CD1c-positive myeloid dendritic cell (primary cell): ENCODE measurements at regions not wholly inside any gene's neighbourhood (a gene's known extent, or its start where the extent isn't known, plus 50 kb on each side); places are given as distances from the start of the nearest gene placed in this dataset.

Experiments used
- DNase-seq: peaks from one replicate; pipeline ENCODE4 v3.0.0-alpha.2; 2016; ENCODE audit errors: extremely low spot score

DNA sequence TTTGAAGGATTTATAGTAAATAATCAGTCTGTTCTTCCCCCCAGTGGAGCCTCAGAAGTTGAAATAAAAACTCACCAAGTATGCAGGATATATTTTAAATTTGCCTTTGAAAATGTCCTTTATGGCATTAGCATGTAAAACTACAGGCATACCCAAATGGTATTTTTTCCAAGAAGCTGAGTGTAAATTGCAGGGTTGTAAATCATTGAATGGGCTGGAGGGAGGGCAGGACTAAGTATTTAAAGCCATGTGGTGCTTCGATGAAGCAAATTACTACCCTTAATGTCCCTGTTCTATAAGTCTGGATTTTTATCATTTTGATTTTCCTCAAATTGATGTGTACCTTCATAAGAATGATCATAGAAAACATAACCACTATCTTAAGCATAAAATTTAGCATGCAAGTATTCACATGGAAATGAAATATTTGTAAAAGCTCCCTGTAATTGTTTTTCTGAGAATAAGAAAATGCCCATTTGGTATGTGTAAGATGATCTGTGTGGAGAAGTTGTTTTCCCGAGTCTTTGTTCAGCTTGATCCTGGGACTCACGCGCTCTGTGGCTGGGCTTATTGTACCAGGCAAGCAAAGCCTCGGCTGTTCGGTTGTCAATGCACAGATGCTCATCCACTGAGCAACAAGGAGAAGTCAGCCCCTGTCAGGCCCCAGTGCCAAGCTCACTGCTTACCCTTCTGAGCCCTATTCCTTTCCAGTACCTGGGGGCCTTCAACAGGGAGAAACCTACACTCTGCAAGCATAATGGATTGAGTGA lies 66.7 kb downstream of the CD164 start:
- no peak for DNase-seq

DNA sequence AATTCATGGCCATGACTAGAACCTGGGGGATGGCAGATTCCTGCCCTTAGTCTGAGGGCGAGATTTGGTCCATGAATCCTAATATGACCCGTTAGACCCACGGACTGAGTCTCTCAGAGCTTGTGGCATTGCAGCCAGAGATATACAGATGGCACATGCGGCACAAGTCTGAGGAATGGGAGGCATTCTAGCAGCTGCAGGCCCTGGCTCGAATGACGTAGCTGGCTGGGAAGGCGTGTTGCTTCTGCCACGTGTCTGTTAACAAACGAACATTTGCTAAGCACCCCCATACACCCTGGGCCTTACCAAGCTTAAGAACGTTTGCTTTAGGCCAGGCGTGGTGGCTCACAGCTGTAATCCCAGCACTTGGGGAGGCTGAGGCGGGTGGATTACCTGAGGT lies 68.0 kb downstream of the CD164 start:
- no peak for DNase-seq

- no peak for DNase-seq
These were observed 69.1 kb downstream of the CD164 start for GRCh38 chr6:109313139-109313538.

DNA sequence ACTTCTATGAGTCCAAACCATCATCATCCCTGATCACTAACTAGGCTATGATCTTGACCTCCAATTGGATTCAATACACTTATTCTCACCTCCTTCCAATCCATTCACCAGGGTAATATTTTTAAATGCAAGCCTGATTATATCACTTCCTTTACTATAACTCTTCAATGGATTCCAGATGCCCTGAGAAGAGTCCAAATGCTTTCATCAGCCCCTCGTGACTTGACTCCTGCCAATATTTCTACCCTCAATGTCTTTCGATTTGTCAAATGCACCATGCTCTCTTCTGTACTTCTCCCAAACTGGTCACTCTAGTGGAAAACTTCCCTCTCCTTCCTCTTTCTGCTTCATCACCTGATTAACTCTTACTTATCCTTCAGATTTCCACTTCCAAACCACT lies 70.8 kb downstream of the CD164 start:
- no peak for DNase-seq

DNA sequence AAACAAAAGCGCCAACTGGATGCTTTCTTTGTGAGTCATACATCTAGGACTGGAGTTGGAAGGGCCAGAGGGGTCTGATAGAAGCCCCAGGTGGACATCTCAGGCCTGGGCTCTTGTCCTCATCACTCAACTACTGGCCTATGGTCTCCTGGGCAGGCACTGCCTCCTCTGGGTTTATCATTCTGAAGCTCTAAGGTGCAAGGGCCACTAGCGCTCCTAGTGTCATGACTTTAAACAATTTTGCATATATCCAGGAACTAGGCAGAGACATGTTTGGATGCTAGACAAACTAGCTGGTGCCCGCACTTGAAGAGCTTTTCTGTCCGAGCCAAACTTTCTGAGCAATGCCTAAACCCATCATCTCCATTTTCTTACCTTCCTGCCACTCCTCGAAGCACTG lies 72.3 kb downstream of the CD164 start:
- no peak for DNase-seq

GRCh38 chr6:109308018-109308492 lies 74.2 kb downstream of the CD164 start:
- peak; percentile 90 for DNase-seq

DNA sequence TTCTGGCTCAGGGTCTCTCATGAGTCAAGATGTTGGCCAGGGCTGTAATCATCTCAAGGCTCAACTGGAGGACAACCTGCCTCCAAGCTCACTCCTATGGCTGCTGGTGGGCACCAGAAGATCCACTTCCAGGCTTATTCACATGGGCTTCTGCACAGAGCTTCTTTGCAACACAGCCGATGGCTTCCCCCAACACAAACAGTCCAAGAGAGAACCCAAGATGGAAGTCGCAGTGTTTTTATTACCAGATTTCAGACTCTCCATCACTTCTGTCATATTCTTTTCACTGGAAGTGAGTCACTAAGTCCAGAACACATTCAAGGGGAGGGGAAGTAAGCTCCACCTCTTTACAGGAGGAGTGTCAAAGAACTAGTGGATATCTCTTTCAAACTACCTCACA lies 75.5 kb downstream of the CD164 start:
- DNase-seq: peak; percentile 54

- DNase-seq: no peak
These were observed 77.2 kb downstream of the CD164 start for GRCh38 chr6:109305028-109305427.

- peak; percentile 68 for DNase-seq
These were observed 77.8 kb downstream of the CD164 start for GRCh38 chr6:109304284-109305015.

DNA sequence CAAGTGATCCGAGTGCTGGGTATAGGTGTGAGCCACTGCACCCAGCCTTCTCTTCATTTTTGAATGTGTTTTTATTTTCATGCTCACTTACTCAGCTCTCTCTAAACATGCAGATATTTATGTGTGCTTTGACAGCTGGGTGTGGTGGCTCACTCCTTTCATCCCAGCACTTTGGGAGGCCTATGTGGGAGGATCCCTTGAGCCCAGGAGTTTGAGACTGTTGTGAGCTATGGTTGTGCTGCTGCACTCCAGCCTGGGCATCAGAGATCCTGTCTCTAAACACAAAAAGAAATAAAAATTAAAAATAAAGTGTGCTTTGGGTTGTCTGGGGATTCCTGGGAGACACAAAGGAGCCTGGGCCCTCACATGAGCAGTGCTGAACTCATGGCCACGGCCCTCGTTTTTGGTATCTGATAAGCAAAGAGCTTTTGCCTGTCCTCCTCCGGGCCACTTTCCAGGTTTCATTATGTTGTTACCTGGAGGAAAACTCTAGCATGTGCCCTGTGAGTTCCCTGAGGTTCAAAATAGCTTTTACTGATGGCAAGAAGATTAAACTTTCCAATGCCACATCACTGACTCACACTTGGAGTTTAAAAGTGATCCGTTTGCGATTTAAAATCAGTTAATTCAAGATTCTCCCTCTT lies 78.5 kb downstream of the CD164 start:
- no peak for DNase-seq

- no peak for DNase-seq
These were observed 79.1 kb downstream of the CD164 start for GRCh38 chr6:109303164-109303563.

DNA sequence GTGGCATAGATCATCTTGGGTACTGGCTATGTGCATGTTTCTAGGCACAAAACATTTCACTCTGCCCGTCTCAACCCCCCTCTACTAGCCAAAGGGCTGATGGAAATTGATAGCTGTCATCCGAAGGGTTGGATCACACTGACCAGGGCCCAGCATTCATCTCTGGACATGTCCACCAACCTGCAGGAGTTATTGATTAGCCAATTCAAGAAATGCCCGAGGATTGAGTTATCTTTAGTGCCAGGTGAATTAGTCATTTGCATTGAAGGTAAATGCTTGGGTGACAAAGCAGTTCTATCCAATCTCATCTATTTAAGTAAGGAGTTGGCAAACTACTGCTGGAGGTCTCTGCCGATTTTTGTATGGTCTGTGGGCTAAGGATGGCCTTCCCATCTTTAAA lies 80.1 kb downstream of the CD164 start:
- no peak for DNase-seq

DNA sequence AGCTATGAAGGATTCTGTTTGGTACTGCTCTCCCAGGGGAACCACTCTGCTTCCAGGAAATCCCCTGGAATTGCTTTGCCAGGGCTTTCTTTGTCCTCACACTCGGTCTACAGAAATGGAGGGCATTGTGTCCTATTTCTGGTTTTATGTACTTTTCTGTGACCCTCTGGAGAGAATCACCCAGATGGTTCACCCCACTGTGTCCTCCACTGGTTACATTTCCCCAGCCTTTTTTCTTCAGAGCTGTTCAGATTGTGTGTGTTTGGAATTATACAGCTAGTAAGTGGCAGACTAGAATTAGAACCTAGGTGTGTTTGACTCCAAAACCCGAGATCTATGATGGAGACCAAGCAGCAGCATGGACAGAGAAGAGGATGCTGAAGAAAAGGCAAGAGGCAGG lies 80.8 kb downstream of the CD164 start:
- DNase-seq: no peak

DNA sequence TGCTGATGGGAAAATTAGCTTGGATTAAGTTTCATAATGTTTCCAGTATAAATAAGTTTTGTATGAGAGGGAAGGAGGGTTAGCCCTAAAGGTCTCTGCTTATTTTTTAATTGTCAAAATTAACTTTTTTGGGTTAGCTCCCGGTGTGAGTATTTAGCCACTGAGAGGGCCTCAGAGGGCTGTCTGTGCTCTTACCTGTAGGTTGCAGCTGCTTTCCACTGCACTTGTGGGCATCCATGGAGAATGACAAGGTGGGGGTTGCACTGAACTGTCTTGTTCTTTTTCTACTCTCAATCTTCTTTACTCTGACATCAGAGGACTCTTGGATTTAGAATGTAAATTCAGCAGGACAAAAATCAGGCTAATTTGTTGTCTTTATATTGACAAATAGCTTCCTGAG lies 81.4 kb downstream of the CD164 start:
- DNase-seq: no peak

DNA sequence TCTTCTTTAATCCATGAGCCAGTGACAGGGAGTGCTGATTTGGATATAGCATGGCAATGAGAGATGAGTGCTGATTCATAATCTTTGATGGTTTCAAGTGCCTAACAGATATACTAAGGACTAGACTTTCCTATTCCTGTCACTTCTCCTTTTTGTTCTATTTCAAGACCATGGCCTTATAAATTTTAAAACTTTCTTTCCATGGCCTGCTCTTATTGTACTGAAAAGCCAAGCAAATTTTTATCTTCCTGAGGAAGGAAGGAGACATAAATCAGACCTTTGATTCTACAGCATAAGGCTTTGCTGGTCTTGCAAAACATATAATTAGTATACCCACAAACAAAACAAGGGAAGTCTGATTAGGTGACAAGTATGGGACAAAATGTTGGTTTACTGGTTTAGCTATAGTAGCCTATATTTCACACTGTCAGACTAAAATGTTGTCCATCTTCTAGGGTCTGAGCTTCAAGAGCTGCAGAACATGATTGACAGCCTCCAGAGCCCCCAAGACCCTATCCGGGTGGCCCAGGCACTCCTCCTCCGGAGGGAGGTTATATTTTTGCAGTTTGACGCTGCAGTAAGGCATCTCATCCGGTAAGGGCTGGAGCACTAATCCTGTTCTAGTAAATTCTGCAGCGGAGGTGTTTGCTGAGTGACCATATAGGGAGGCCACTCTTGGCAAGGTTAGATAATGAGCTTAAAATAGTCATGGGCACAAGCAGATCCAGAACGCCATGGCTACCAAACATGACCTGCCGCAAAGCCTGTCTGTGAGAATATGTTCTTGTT lies 82.3 kb downstream of the CD164 start:
- peak; percentile 21 for DNase-seq

DNA sequence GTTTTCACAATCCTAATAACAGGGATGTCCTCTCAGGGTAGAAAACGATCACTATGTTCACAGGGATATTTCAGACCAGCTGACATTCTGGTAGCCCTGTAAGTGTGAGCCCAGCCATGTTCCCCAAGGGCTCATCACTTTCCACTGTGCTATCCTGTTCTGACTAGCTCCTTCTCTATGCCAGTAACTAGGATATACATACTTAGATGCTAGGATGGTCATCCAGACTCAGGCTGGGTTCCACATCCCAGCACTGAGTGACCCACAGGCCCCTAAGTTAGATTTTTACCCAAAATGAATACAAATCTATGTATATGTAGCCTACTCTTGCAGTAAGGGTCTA lies 83.0 kb downstream of the CD164 start:
- DNase-seq: no peak

GRCh38 chr6:109298605-109299264 lies 83.5 kb downstream of the CD164 start:
- DNase-seq: no peak

DNA sequence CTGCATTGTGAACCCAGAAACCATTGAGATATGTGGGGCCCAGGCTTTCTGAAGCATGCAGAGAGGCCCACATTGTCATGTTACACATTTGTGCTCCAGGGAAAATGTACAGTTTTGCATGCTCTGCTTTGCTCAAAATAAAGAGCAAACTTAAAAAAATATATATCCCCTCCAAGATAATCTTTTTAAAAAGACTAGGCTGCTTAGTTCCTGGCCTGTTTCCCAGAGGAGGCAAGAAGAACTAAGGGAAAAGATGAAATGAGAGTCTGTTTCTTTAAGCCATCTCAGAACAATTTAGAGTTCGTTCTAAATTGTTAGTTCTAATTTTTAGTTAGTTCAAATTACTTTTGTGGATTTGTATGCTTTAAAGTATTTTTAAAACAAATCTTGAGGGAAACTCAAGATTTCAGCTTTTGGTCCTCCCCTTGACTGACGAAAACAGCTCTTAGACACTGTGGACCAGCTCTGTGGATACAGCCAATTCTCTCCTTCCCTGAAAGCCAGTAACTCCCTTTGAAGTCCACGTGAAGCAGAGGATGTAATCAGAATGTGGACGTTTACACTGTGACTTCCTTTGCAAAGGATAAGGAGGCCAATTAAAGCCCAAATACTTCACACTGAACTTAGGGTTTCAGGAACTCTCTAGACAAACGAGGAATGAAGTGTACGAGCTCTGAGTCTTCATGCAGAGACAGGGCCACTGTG lies 84.7 kb downstream of the CD164 start:
- no peak for DNase-seq

GRCh38 chr6:109296971-109297372 lies 85.3 kb downstream of the CD164 start:
- DNase-seq: no peak

DNA sequence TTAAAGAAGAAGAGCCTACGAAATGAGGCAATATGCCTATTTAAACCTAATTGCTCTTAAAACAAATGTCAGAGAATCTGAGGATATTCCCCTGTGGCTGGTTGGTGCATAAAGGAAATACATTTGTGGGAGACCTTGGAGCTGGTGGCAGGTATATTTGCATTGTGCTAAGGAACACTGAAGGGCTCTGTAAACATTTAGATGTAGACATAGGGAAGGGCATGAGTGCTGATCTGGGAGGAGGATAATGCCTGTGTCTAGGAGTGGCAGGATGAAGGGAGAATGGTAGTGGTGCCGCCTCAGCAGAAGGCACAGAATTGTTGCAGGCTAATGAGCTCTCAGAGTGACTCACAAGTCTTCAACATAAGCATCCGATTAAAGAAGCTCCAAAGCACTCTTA lies 85.8 kb downstream of the CD164 start:
- no peak for DNase-seq

DNA sequence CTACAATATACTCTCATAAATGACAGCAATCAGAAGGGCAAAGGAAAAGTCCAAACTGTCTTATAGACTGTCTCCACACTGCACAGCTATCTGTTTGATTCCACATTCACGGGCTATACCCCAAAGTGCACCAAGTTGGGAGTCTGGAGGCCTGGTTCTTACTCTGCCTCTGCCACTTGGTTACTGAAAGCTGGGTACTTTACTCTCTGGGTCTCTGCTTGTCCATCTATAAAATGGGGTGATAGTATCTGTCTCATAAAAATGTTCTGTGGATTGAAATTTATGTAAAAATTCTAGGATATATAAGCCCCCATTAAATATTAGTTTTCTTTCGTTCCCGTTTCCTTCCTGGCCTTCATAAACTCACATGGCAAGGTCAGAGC lies 86.5 kb downstream of the CD164 start:
- DNase-seq: no peak
